A673 (cell line): ENCODE measurements at regions not wholly inside any gene's neighbourhood (a gene's known extent, or its start where the extent isn't known, plus 50 kb on each side); places are given as distances from the start of the nearest gene placed in this dataset.

ENCODE experiments used
- EZH2 ChIP-seq: fragments of 200-600 bp; sonication (generic); IDR thresholded peaks from 2 replicates; pipeline ENCODE4 v1.6.1; 2017; ENCODE audit warnings: borderline replicate concordance, low read depth, mild to moderate bottlenecking, mixed read lengths, antibody characterized with exemption, low read length; ENCODE audit not compliant: poor library complexity, severe bottlenecking
- TF ChIP-seq, protein P1 (sequence below): fragments of 300-800, 200-600 bp; sonication (generic); conservative IDR thresholded peaks from 2 replicates; pipeline ENCODE4 v1.5.1; 2017; ENCODE audit warnings: low read depth, mild to moderate bottlenecking, antibody characterized with exemption, low read length, moderate library complexity, mixed read lengths

DNA sequence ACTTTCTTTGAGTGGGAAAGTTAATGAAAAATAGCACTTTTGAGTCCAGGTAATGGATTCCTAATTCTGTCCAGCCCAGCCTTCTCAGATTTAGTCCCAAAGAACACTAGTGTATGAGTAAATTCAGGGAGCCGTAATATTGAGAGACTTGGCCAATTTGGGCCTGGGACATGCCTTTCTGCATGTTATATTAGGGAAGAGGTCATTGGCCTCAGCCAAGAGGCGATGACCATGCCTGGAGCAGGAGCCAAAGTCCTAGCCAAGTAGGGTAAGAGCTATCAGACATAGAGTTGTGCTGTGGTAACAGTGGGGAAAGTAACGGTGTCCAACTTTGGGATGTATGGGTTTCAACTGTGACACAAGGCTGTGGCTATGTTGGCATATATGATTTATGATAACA is 336.5 kb upstream of the ZNF804A start:
- TF ChIP-seq, protein P1, sequence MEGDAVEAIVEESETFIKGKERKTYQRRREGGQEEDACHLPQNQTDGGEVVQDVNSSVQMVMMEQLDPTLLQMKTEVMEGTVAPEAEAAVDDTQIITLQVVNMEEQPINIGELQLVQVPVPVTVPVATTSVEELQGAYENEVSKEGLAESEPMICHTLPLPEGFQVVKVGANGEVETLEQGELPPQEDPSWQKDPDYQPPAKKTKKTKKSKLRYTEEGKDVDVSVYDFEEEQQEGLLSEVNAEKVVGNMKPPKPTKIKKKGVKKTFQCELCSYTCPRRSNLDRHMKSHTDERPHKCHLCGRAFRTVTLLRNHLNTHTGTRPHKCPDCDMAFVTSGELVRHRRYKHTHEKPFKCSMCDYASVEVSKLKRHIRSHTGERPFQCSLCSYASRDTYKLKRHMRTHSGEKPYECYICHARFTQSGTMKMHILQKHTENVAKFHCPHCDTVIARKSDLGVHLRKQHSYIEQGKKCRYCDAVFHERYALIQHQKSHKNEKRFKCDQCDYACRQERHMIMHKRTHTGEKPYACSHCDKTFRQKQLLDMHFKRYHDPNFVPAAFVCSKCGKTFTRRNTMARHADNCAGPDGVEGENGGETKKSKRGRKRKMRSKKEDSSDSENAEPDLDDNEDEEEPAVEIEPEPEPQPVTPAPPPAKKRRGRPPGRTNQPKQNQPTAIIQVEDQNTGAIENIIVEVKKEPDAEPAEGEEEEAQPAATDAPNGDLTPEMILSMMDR = no peak
- no peak for TF ChIP-seq EZH2
